ENCODE measurements at regions not wholly inside any gene's neighbourhood (a gene's known extent, or its start where the extent isn't known, plus 50 kb on each side); places are given as distances from the start of the nearest gene placed in this dataset.

DNA sequence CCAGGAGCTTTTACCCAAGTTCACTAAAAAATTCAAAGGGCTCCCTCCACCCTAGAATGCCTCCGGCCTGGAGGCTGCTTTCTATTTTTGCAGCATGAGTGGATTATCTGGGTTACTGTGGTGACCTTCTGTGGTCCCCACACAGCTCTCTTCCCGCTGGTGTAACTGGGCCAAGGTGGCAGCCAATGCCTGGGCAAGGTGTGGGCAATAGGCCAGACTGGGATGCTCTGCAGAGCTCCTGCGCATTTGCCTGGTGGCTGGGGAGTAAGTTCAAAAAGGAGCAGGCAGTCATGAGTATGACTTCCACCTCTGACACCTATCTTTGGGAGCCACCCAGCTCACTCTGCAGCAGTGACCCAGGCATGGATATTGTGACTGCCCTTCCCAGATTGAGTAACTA is 130.5 kb upstream of the SPRED2 start:
- Mint-ChIP-seq H3K27ac (no peak overlapping the region), H3K9me3 (no peaks in the 10 kb centered on the region), H3K4me3 (no peak overlapping the region), H3K36me3 (ENCODE audit: low read depth) (no peaks in the 10 kb centered on the region), H3K27me3 (ENCODE audit: low read depth) (peaks cover 18% of the 10 kb centered on the region), H3K4me1 (no peaks in the 10 kb centered on the region)
- TF ChIP-seq, protein P1, sequence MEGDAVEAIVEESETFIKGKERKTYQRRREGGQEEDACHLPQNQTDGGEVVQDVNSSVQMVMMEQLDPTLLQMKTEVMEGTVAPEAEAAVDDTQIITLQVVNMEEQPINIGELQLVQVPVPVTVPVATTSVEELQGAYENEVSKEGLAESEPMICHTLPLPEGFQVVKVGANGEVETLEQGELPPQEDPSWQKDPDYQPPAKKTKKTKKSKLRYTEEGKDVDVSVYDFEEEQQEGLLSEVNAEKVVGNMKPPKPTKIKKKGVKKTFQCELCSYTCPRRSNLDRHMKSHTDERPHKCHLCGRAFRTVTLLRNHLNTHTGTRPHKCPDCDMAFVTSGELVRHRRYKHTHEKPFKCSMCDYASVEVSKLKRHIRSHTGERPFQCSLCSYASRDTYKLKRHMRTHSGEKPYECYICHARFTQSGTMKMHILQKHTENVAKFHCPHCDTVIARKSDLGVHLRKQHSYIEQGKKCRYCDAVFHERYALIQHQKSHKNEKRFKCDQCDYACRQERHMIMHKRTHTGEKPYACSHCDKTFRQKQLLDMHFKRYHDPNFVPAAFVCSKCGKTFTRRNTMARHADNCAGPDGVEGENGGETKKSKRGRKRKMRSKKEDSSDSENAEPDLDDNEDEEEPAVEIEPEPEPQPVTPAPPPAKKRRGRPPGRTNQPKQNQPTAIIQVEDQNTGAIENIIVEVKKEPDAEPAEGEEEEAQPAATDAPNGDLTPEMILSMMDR (IDR thresholded peaks at IDR 0.05; ENCODE audit: unreplicated experiment in 3 of 3) = no peak

DNA sequence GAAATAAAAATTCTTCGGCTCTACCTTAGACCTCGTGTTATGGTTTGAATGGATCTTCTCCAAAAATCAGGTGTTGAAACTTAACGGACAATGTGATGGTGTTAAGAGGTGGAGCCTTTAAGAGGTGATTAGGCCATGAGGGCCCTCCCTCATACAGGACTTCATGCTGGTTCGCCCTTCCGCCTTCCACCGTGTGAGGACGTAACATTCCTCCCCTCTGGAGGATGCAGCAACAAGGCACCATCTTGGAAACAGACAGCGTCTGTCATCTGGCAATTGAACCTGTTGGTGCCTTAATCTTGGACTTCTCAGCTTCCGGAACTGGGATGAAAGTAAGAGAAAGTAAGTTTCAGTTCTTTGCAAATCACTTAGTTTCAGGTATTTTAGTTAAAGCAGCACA is 126.3 kb upstream of the SPRED2 start:
- Mint-ChIP-seq H3K9me3 (no peaks in the 10 kb centered on the region), H3K27ac (no peak overlapping the region), H3K4me3 (no peak overlapping the region), H3K4me1 (peaks cover 3% of the 10 kb centered on the region), H3K36me3 (ENCODE audit: low read depth) (no peaks in the 10 kb centered on the region), H3K27me3 (ENCODE audit: low read depth) (peaks cover 5% of the 10 kb centered on the region)
- TF ChIP-seq, protein P1 (IDR thresholded peaks at IDR 0.05; ENCODE audit: unreplicated experiment in 3 of 3) = no peak

DNA sequence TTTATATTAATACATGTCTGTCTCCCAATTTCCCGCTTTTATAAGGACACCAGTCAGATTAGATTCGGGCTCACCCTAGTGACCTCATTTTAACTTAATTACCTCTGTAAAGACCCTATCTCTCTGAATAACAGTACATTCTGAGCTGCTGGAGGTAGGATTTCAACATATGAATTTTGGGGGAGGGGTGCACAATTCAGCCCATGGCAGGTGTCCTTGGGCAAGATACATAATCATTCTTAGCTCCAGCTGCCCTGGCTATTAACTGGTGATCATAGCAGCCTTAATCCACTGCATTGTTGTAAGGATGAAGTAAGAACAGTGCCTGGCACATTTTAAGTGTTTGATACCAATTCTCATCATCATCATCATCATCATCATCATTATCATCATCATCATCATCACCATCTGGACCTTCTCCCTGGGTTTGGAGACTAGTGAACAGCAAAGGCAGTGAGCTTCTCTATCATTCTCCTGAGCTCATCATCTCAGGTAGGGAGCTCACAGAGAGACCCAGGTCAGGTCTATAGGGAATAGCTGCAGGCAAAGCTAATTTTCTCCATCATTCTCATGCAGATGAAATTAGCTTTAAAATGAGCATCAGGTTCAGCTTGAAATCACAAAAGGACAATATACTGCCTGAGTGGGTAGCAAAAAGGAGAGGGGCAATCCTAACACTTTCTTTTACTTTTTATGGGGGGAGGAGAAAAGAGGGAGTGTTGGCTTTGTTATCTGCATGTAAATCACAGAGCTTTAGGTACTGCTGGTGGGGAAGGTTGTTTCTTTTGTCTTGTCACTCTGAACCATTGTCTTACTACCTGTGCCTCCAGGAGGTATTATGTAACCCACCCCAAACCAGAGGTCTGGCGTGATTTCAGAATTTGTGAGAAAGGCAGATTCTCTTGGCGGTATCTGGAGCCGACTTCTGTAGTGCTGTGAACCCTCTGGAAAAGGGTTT is 125.5 kb upstream of the SPRED2 start:
- Mint-ChIP-seq H3K36me3 (ENCODE audit: low read depth) (no peaks in the 10 kb centered on the region), H3K4me3 (no peak overlapping the region), H3K4me1 (peaks cover 9% of the 10 kb centered on the region), H3K9me3 (no peaks in the 10 kb centered on the region), H3K27me3 (ENCODE audit: low read depth) (peaks cover 3% of the 10 kb centered on the region), H3K27ac (no peak overlapping the region)
- TF ChIP-seq, protein P1 (IDR thresholded peaks at IDR 0.05; ENCODE audit: unreplicated experiment in 3 of 3) = no peak

DNA sequence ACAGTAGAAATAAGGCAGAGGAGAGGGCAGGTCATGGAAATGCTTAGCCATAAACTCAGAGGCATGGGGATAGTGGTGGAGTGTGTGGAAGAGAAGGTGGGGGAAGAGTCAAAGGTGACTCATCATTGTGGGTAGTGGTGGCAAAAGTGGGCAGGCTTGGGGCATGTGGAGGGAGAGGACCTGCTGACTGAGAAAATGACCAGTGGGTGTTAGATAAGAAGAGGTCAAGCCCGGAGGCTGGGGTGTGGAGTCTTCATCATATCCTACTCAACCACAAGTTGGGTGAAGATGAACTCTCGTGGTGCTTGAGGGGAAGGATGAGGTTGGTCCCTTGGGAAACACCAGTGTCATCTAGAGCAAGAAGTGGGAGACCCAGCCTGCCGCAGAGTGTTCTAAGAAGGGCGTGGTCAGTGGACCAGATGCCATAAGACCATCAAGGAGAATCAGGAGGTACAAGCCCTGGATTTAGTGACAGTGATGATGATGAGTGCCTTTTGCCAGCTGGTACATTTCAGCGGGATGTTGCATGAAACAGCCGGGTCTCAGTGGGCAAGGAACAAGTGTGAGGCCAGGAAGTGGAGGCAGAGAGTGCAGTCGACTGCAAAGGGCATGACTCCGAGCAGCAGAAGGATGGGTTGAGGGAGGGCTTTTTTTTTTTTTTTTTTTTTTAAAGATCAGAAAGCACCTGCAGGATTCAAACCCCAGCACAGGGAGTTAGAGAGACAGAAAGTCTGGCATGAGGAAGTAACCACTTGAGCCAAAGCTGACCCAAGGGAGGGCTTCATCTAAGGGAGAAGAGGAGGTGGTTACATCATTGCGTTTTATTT is 122.6 kb upstream of the SPRED2 start:
- Mint-ChIP-seq H3K9me3 (no peaks in the 10 kb centered on the region), H3K27me3 (ENCODE audit: low read depth) (peaks cover 3% of the 10 kb centered on the region), H3K4me3 (no peak overlapping the region), H3K4me1 (peaks cover 9% of the 10 kb centered on the region), H3K27ac (no peak overlapping the region), H3K36me3 (ENCODE audit: low read depth) (no peaks in the 10 kb centered on the region)
- TF ChIP-seq, protein P1 (IDR thresholded peaks at IDR 0.05; ENCODE audit: unreplicated experiment in 3 of 3) = no peak

DNA sequence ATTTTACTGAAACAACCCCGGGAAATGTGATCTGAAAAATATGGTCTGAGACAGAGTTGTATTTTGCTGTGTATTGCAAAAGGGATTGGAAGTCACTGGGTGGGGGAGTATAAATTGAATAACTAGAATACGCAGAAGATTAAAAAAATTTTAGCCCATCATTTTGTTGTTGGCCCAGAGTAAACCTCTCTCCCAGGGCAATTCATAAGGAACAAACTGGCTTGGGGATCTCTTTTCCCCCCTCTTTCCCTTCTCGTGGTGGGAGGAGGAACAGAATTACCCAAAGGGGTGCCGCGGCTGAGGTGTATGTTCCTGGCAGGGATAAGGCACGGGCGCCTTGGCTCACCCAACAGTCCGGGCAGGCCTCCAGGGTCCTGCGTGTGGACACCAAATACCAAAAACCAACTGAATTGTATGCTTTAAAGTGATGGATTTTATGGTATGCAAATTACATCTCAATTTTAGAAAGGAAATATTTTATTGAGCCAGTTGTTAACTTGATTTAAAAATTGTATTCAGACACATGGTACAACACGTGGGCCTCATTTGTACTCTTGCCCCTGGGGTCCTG is 121.2 kb upstream of the SPRED2 start:
- H3K4me3 Mint-ChIP-seq = no peak overlapping the region
- peak overlapping the region in 1 of 3 experiments; percentile 9 for H3K27ac Mint-ChIP-seq
- no peaks in the 10 kb centered on the region for H3K9me3 Mint-ChIP-seq
- peaks cover 9% of the 10 kb centered on the region for H3K4me1 Mint-ChIP-seq
- peaks cover 3% of the 10 kb centered on the region for H3K27me3 Mint-ChIP-seq (ENCODE audit: low read depth)
- TF ChIP-seq, protein P1 (IDR thresholded peaks at IDR 0.05; ENCODE audit: unreplicated experiment in 3 of 3) = peak in 1 of 3 experiments; percentile 14
- H3K36me3 Mint-ChIP-seq (ENCODE audit: low read depth) = no peaks in the 10 kb centered on the region

Measured in nephron (organoid).